ENCODE measurements at regions not wholly inside any gene's neighbourhood (a gene's known extent, or its start where the extent isn't known, plus 50 kb on each side); places are given as distances from the start of the nearest gene placed in this dataset.

GRCh38 chr5:120270498-120270897, 193.6 kb upstream of the PRR16 start:
- Histone ChIP-seq H3K27me3 (ENCODE audit: control insufficient read depth in 3 of 3, insufficient read depth in 3 of 3, low read depth in 1 of 3, low read length in 3 of 3) (no peaks in the 10 kb centered on the region), H2AK5ac (ENCODE audit: low read depth, low read length) (no peak overlapping the region), H3K14ac (ENCODE audit: low read length) (no peak overlapping the region), H3K36me3 (replicated peaks in 1 of 2; ENCODE audit: control insufficient read depth in 2 of 2, insufficient read depth in 2 of 2, low read length in 2 of 2) (no peaks in the 10 kb centered on the region), H3K9ac (ENCODE audit: low read depth, low read length, poor library complexity) (no peak overlapping the region), H3K27ac (replicated peaks; ENCODE audit: low read length) (no peak overlapping the region), H2BK5ac (ENCODE audit: low read length) (no peak overlapping the region), H3K4me3 (ENCODE audit: low read length in 2 of 2) (no peak overlapping the region), H3K9me3 (replicated peaks in 1 of 2; ENCODE audit: control insufficient read depth in 2 of 2, insufficient read depth in 1 of 2, low read depth in 1 of 2, low read length in 2 of 2) (no peaks in the 10 kb centered on the region), H2BK12ac (ENCODE audit: low read length) (no peak overlapping the region), H3K18ac (ENCODE audit: low read length) (no peak overlapping the region), H4K91ac (ENCODE audit: low read depth, low read length, poor library complexity) (no peak overlapping the region), H3K4ac (ENCODE audit: low read length) (no peak overlapping the region), H2BK120ac (ENCODE audit: low read depth, low read length) (no peak overlapping the region), H2BK15ac (ENCODE audit: low read length) (no peak overlapping the region), H3K4me1 (ENCODE audit: control insufficient read depth in 2 of 2, insufficient read depth in 1 of 2, low read depth in 1 of 2, low read length in 2 of 2) (no peaks in the 10 kb centered on the region), H4K8ac (ENCODE audit: low read depth, low read length) (no peak overlapping the region), H3K79me1 (ENCODE audit: low read depth, low read length) (no peaks in the 10 kb centered on the region), H3K4me2 (ENCODE audit: insufficient read depth, low read length, poor library complexity, severe bottlenecking) (no peak overlapping the region), H3K23ac (ENCODE audit: low read depth, low read length, poor library complexity) (no peak overlapping the region), H2AFZ (ENCODE audit: low read length) (no peak overlapping the region)
- no CpG with 5 or more reads among the region's 2 CpGs for WGBS, 2 donors (ENCODE audit: extremely low coverage in 2 of 2, insufficient read length in 2 of 2, insufficient replicate concordance in 1 of 2)
- DNase-seq (ENCODE audit: low spot score), result no peak

GRCh38 chr5:120293796-120294195, 170.3 kb upstream of the PRR16 start:
- no peak for DNase-seq (ENCODE audit: low spot score)
- no peak overlapping the region for H2BK12ac ChIP-seq (ENCODE audit: low read length)
- no peak overlapping the region for H3K9ac ChIP-seq (ENCODE audit: low read depth, low read length, poor library complexity)
- H2BK120ac ChIP-seq (ENCODE audit: low read depth, low read length), result no peak overlapping the region
- no peak overlapping the region for H3K18ac ChIP-seq (ENCODE audit: low read length)
- no peak overlapping the region for H3K4ac ChIP-seq (ENCODE audit: low read length)
- no peak overlapping the region for H2AFZ ChIP-seq (ENCODE audit: low read length)
- H4K8ac ChIP-seq (ENCODE audit: low read depth, low read length), result no peak overlapping the region
- no peaks in the 10 kb centered on the region for H3K79me1 ChIP-seq (ENCODE audit: low read depth, low read length)
- no peak overlapping the region for H4K91ac ChIP-seq (ENCODE audit: low read depth, low read length, poor library complexity)
- H3K9me3 ChIP-seq (replicated peaks in 1 of 2; ENCODE audit: control insufficient read depth in 2 of 2, insufficient read depth in 1 of 2, low read depth in 1 of 2, low read length in 2 of 2), result no peaks in the 10 kb centered on the region
- no peak overlapping the region for H2AK5ac ChIP-seq (ENCODE audit: low read depth, low read length)
- H3K23ac ChIP-seq (ENCODE audit: low read depth, low read length, poor library complexity), result no peak overlapping the region
- H3K4me3 ChIP-seq (ENCODE audit: low read length in 2 of 2), result no peak overlapping the region
- H2BK5ac ChIP-seq (ENCODE audit: low read length), result no peak overlapping the region
- H3K36me3 ChIP-seq (replicated peaks in 1 of 2; ENCODE audit: control insufficient read depth in 2 of 2, insufficient read depth in 2 of 2, low read length in 2 of 2), result no peaks in the 10 kb centered on the region
- H3K4me2 ChIP-seq (ENCODE audit: insufficient read depth, low read length, poor library complexity, severe bottlenecking), result no peak overlapping the region
- no peak overlapping the region for H3K14ac ChIP-seq (ENCODE audit: low read length)
- no peak overlapping the region for H3K27ac ChIP-seq (replicated peaks; ENCODE audit: low read length)
- WGBS, 2 donors (ENCODE audit: extremely low coverage in 2 of 2, insufficient read length in 2 of 2, insufficient replicate concordance in 1 of 2), result no CpG with 5 or more reads among the region's 3 CpGs
- no peaks in the 10 kb centered on the region for H3K27me3 ChIP-seq (ENCODE audit: control insufficient read depth in 3 of 3, insufficient read depth in 3 of 3, low read depth in 1 of 3, low read length in 3 of 3)
- no peak overlapping the region for H2BK15ac ChIP-seq (ENCODE audit: low read length)
- H3K4me1 ChIP-seq (ENCODE audit: control insufficient read depth in 2 of 2, insufficient read depth in 1 of 2, low read depth in 1 of 2, low read length in 2 of 2), result no peaks in the 10 kb centered on the region

- H3K36me3 ChIP-seq (replicated peaks in 1 of 2; ENCODE audit: control insufficient read depth in 2 of 2, insufficient read depth in 2 of 2, low read length in 2 of 2), result no peaks in the 10 kb centered on the region
- no peaks in the 10 kb centered on the region for H3K9me3 ChIP-seq (replicated peaks in 1 of 2; ENCODE audit: control insufficient read depth in 2 of 2, insufficient read depth in 1 of 2, low read depth in 1 of 2, low read length in 2 of 2)
- no peak overlapping the region for H2BK12ac ChIP-seq (ENCODE audit: low read length)
- no peak overlapping the region for H2AFZ ChIP-seq (ENCODE audit: low read length)
- H3K27me3 ChIP-seq (ENCODE audit: control insufficient read depth in 3 of 3, insufficient read depth in 3 of 3, low read depth in 1 of 3, low read length in 3 of 3), result no peaks in the 10 kb centered on the region
- no peak overlapping the region for H2BK15ac ChIP-seq (ENCODE audit: low read length)
- no peak overlapping the region for H3K4me2 ChIP-seq (ENCODE audit: insufficient read depth, low read length, poor library complexity, severe bottlenecking)
- no peak overlapping the region for H3K18ac ChIP-seq (ENCODE audit: low read length)
- DNase-seq (ENCODE audit: low spot score), result no peak
- no peak overlapping the region for H3K23ac ChIP-seq (ENCODE audit: low read depth, low read length, poor library complexity)
- H2AK5ac ChIP-seq (ENCODE audit: low read depth, low read length), result no peak overlapping the region
- H3K4me1 ChIP-seq (ENCODE audit: control insufficient read depth in 2 of 2, insufficient read depth in 1 of 2, low read depth in 1 of 2, low read length in 2 of 2), result no peaks in the 10 kb centered on the region
- H4K8ac ChIP-seq (ENCODE audit: low read depth, low read length), result no peak overlapping the region
- H3K79me1 ChIP-seq (ENCODE audit: low read depth, low read length), result no peaks in the 10 kb centered on the region
- H3K27ac ChIP-seq (replicated peaks; ENCODE audit: low read length), result no peak overlapping the region
- H2BK5ac ChIP-seq (ENCODE audit: low read length), result no peak overlapping the region
- H3K14ac ChIP-seq (ENCODE audit: low read length), result no peak overlapping the region
- no peak overlapping the region for H2BK120ac ChIP-seq (ENCODE audit: low read depth, low read length)
- H3K4ac ChIP-seq (ENCODE audit: low read length), result no peak overlapping the region
- no peak overlapping the region for H4K91ac ChIP-seq (ENCODE audit: low read depth, low read length, poor library complexity)
- no peak overlapping the region for H3K9ac ChIP-seq (ENCODE audit: low read depth, low read length, poor library complexity)
- no peak overlapping the region for H3K4me3 ChIP-seq (ENCODE audit: low read length in 2 of 2)
- WGBS, 2 donors (ENCODE audit: extremely low coverage in 2 of 2, insufficient read length in 2 of 2, insufficient replicate concordance in 1 of 2), result no CpG with 5 or more reads among the region's 1 CpG
Measured at GRCh38 chr5:120297616-120298015, 166.5 kb upstream of the PRR16 start.

- WGBS, 2 donors (ENCODE audit: extremely low coverage in 2 of 2, insufficient read length in 2 of 2, insufficient replicate concordance in 1 of 2), result no CpG with 5 or more reads among the region's 1 CpG
- H4K91ac ChIP-seq (ENCODE audit: low read depth, low read length, poor library complexity), result no peak overlapping the region
Measured at GRCh38 chr5:120298981-120299380, 165.1 kb upstream of the PRR16 start.

More at GRCh38 chr5:120298981-120299380, 165.1 kb upstream of the PRR16 start:
- Histone ChIP-seq H3K23ac (ENCODE audit: low read depth, low read length, poor library complexity) (no peak overlapping the region), H3K36me3 (replicated peaks in 1 of 2; ENCODE audit: control insufficient read depth in 2 of 2, insufficient read depth in 2 of 2, low read length in 2 of 2) (no peaks in the 10 kb centered on the region), H3K4me2 (ENCODE audit: insufficient read depth, low read length, poor library complexity, severe bottlenecking) (no peak overlapping the region), H2BK120ac (ENCODE audit: low read depth, low read length) (no peak overlapping the region), H3K4ac (ENCODE audit: low read length) (no peak overlapping the region), H4K8ac (ENCODE audit: low read depth, low read length) (no peak overlapping the region), H3K27ac (replicated peaks; ENCODE audit: low read length) (no peak overlapping the region), H3K27me3 (ENCODE audit: control insufficient read depth in 3 of 3, insufficient read depth in 3 of 3, low read depth in 1 of 3, low read length in 3 of 3) (no peaks in the 10 kb centered on the region), H3K79me1 (ENCODE audit: low read depth, low read length) (no peaks in the 10 kb centered on the region), H2BK5ac (ENCODE audit: low read length) (no peak overlapping the region), H3K4me3 (ENCODE audit: low read length in 2 of 2) (no peak overlapping the region), H3K9me3 (replicated peaks in 1 of 2; ENCODE audit: control insufficient read depth in 2 of 2, insufficient read depth in 1 of 2, low read depth in 1 of 2, low read length in 2 of 2) (no peaks in the 10 kb centered on the region), H2AFZ (ENCODE audit: low read length) (no peak overlapping the region), H2AK5ac (ENCODE audit: low read depth, low read length) (no peak overlapping the region), H3K4me1 (ENCODE audit: control insufficient read depth in 2 of 2, insufficient read depth in 1 of 2, low read depth in 1 of 2, low read length in 2 of 2) (no peaks in the 10 kb centered on the region), H2BK12ac (ENCODE audit: low read length) (no peak overlapping the region), H3K9ac (ENCODE audit: low read depth, low read length, poor library complexity) (no peak overlapping the region), H2BK15ac (ENCODE audit: low read length) (no peak overlapping the region), H3K18ac (ENCODE audit: low read length) (no peak overlapping the region), H3K14ac (ENCODE audit: low read length) (no peak overlapping the region)
- no peak for DNase-seq (ENCODE audit: low spot score)

All from neuronal stem cell (in vitro differentiated cells).